HG02798 (cell line): ENCODE measurements at regions not wholly inside any gene's neighbourhood (a gene's known extent, or its start where the extent isn't known, plus 50 kb on each side); places are given as distances from the start of the nearest gene placed in this dataset.

Source experiments
- ATAC-seq: cut with Tn5 transposase; IDR thresholded peaks from one replicate; pipeline ENCODE4 v1.9.1; 2021; ENCODE audit warnings: mild to moderate bottlenecking; ENCODE audit not compliant: unreplicated experiment, poor library complexity

DNA sequence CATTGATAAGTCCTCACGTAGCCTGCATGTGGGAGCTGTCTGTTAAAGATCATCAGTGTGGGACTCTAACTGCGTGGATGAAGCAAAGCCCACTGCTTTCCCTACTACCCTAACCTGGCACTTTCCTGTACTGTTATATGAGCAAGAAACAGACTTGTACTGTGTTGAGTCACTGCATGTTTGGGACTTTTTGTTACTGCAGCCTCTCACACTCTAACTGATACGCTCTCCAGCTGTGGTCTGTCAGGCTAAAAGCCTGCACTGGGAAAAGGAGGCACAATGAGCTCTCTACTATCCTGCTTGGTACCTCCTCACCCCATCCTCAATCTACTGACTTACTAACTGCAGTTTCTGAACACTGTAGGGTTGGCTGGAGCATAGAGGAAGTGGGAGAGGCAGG is 93.7 kb upstream of the PLET1 start:
- ATAC-seq: no peak

DNA sequence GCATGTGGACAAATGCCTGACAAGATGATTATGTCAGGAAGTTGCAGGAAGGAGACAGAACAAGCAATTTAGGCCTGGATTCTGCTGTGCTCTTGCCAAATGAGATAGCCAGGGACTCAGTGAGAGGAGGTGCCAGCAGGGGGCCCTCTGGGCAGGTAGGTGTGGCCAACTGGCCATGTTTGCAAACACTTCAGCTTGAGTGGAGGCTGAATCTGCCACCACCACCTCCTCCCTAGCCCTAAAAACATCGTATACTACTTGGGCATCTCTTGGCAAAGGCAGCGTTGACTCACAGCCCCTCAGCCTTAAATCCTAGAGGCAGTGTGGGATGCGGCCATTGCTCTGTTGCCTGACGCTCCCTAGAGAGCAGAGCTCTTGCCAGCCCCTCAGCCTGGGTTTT is 95.1 kb upstream of the PLET1 start:
- ATAC-seq: no peak

DNA sequence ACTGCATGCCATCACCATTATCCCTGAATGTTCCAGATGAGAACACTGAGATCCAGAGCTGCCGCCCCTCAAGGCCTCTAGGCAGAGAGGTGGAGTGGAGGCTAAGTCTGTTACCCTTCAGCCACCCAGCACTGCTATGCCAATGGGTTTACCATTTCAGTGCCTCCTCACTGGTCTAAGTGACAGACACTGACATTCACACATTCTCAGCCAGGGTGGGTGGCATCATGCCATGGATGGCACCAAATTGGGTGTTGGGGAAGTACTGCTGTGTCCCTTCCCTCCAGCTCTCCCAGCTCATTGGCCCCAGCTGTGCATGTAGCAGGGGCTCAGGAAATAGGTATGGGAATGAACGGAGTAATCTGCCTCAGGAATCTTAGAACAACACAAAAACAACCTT is 96.8 kb upstream of the PLET1 start:
- ATAC-seq: no peak

DNA sequence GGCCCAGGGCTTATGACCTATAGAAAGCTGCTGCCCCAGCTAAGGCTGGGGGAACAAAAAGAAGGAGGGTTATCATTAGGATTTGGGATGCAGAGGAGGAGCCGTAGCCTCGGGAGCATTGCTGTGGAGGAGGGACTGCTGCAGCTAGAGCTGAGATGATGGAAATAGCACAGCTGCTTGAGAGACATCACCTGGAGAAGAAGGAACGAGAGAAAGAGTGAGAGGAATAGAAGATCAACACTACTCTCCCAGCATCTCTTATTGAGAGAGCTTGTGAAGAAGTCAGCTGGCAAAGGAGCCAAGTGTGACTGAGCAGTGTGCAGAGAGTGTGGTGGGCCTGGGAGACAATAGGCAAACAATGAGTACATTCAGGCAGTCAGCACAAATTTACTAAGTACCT is 100.7 kb upstream of the PLET1 start:
- no peak for ATAC-seq

DNA sequence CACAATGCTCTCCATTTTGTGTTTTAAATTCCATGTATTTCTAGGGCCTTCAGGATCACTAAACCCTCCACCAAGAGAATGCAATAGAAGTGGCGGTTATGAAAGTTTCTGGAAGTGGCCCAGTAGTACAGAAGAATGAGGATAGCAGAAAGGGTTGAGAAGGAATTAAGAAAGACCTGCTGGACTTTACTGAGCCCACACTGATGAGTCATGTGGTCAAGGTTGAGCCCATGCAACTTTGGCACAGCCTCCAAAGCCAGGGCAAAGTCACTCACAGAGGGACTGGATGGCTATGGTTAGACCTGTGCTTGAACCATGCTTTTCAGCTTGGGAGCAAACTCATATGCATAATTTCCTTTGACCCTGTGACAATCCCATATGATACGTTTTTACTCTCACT is 102.9 kb upstream of the PLET1 start:
- ATAC-seq: no peak

DNA sequence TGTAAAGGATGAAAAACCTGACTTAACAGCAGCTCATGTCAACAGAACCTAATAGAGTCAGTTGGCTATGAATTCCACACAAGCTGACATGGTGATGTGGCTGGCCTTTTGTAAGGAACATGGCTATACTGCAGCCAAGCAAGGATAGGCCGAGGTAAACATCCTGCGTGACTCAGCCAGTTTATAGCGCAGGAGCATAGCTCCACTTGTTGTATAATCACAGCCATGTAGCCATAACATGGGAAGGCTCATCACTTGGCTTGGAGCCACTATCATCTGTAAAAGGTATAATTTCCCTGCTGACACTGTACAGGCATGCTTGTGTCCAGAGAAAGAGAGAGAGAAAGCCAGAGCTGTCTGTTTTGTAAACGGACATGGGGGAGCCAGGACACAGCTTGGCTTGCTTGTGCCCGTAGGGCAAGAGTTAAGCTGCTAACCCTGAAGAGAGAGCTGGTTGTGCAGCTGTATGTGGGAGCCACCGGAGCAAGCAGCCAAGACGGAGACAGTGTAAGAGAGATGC is 104.4 kb upstream of the PLET1 start:
- no peak for ATAC-seq

DNA sequence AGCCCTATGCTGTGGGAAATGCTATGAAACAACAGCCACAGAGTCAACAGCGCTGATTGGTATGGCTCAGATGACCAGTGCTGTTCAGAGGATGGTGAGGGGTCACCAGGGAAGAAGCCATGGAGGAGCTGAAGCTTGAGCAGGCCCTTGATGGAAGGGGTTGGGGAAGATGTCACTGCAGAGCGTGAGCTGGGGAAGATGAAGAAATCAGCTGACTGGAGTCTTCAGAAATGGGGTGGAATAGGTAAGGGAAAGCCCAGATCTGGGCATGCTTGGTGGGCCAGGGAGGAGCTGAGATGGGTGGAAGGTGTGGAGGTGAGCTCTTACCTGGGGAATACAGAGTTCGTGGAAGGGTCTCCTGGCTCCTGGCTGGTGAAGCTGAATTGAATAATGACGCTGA is 105.4 kb upstream of the PLET1 start:
- ATAC-seq: no peak

DNA sequence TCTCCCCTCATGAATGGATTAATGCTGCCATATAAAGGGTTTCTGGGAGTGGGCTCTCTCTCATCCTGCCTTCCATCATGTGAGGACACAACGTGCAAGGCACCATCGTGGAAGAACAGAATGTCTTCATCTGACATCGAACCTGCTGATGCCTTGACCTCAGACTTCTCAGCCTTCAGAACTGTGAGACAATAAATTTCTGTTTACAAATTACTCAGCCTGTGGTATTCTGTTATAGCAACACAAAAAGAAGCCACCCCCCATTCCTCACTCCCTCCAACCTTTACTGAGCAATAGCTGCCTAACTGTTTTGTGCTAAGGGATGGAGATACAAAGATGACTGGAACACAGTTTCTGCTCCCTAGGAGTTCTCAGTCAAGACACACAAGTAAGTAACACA is 106.1 kb upstream of the PLET1 start:
- ATAC-seq: no peak

DNA sequence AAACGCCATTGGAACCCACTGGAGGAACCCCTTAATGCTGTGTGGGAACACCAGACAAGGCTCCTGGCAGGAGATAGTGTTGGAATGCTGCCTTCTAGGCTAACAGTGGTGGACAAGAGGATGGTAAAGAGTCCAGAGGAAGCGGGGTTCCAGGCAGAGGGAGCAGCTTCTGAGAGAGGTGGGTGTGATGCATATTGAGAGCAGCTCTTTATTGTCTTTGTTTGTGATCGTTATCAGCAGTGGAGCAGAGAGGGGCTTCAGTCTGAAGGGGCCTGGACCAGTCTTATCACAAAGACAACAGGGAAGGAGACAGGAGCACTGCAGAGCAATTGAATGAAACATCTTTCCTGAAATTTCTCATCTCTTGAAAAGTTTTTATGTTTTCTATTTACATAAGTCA is 106.8 kb upstream of the PLET1 start:
- no peak for ATAC-seq

DNA sequence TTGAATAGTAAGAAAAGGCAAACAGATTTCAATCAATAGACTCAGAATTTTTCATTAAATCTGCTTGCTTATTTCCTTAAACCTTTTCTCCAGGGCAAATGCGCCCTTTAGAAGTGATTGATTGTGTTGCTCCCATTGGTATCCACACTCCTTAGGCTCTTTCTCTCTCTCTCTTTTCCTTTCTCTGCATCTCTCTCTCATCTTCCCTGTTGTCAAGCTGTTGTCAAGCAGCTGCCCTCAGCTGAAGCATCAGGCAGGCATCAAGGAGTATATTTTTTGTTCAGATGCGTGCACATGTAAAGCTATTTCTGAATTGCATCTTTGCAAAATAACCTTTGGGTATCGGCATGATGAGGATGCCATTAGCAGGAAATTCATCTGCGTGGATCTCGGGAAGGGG is 107.2 kb upstream of the PLET1 start:
- ATAC-seq: no peak

DNA sequence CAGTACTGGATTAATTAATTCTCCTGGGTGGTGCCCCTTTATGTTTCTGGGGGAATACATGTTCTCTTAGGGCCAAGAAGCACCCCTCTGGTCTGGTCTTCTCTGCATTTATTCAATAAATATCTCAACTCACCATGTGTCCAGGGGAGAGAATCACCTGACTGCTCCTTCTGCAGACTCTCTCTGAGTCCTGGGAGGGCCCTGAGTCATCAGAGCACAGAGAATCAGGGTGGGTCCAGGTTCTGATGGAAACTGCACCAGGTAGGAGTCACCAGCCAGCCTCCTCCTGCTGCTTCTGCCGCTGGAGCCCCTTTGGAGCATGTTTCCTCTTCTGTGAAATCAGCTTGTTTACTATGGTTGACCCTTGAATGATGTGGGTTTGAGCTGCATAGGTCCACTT is 107.7 kb upstream of the PLET1 start:
- no peak for ATAC-seq

DNA sequence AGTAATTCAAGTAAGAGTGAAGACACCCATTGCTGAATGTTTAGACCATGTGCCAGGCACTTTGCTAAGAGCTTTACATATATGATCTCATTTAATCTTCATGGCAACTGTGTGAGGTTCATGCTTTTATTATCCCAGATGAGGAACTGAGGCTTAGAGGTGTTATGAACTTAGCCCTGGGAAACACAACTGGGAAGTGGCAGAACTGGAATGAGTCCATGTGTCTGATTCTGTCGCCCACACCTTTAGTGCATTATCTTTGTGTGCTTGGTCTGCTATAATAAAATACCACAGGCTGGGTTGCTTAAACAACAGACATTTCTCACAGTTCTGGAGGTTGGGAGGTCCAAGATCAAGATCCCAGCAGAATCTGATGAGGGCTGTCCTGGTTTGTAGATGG is 108.7 kb upstream of the PLET1 start:
- no peak for ATAC-seq

DNA sequence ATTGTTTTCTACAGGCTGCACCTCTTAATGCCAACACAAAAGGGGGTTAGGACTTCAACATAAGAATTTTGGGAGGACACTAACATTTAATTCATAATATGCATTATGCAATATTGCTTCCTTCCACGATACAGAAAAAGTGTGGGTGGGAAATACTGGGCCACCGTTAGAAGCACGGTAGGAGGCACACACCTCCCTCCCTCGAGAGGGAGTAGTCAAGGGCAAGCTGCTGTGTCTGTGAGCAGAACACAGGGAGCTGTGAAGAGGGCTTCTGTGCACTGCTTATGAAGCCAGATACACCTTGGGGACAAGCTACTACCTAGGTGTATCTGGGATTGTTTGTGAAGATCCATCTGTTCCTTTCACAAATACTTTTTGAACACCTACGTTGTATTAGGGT is 109.3 kb upstream of the PLET1 start:
- no peak for ATAC-seq

DNA sequence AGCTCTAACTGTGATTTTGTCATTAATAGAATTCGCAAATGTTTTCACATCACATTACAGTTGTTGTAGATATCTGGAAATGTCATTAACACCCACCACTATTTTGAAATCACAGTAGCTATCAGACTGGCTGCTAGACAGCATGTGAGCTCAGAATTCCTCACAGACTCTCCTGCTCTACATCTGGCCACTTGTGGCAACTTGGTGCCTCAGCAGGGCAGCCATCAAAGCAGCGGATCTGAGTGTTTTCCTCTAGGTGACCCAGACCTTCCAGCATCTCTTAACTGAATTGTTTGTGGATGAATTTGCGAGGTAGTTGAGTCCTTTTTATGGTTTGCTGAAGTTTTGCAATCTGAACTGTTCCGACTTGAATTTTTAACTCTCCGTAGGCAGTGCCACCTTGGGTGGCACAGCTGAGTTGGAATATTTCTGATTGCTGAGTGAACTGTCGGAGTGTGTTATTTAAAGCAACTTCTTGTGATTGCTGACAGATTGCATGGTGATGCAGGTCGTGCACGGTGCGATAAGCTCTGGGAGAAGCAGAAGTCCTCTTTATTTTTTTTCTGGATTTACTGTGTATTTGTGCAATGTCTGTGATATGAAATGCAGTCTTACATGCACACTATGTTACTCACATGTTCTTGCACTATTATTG is 114.0 kb upstream of the PLET1 start:
- ATAC-seq: no peak

DNA sequence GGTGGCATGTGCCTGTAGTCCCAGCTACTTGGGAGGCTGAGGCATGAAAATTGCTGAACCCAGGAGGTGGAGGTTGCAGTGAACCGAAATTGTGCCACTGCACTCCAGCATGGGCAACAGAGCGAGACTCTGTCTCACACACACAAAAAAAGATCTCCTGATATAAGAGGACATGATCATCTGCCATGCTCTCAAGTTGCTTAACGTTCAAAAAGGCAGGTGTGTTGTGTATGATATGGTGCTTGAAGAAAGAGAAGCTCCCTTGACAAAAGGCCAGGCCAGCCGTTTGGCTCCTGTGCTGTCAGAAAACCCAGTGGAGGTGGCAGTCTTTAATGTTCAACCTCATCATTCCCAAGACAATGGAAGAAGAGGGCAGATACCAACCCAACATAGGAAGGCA is 117.3 kb upstream of the PLET1 start:
- ATAC-seq: no peak

DNA sequence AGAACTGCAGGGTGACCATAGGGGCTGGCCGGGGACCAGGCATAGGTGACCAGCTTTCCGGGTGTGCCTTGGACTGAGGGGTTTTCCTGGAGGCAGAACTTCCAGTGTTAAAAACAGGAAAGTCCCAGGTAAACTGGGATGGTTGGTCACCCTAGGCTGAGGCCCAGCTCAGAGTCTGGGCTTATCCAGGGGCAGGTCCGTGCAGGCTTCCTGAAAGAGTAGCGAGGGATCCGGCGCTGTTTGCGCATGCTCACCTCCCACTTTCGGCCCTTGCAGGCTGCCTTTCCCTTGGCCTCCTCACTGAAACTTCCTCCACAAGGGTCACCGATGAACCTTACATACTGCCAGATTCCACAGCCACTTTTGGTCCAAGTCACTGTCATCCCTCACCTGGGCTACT is 119.8 kb upstream of the PLET1 start:
- no peak for ATAC-seq

DNA sequence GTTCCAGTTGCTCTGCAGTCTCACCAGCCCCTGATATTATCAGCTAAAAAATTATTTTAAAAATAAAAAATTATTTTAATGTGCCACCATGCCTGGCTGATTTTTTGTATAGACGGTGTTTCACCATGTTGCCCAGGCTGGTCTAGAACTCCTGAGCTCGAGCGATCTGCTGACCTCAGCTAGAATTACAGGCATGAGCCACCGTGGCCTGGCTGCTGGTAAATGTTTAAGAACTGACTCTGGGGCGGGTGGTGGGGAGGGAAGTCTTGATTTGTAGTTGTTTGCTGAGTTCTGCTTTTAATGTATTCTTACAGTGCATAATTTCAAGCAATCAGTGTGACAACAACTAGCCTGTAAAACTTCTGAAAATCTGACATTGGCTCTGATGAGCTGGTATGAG is 120.9 kb upstream of the PLET1 start:
- ATAC-seq: no peak

DNA sequence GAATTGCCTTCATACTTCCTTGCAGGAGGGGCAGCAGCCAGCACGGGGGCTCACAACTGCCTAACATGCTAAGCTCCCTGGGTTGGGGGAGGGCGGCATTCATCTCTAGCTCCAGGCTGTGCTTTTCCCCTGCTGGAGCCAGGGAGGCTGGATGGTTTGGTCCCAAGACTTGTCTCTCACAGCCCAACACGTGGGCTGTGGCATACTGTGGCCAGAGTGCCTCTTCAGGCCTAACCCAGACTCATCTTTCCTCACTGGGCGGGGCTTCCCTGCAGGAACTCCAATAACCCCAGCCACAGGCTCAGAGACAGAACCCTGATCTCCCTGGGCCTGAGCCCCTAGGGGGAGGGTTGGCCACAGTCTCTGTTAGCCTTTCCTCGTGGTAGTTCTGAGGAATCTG is 121.9 kb upstream of the PLET1 start:
- ATAC-seq: no peak

DNA sequence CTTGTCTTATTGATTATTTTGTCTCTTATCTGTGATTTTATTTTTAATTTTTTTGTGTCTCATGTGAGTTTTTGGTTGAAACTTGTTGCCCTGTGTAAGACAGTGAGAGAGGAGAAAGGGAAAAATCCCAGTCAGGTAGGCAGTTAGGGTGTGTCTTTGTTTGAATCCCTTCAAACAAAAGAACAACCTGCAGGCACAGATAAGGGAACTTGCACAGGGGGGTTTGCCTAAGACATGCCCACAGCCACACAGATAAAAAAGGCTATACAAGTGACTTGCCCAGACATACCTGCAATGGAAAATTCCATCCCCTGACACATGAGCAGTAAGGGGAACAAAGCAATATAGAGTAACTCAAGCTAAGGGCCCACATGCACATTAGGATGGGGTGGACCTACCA is 127.8 kb upstream of the PLET1 start:
- ATAC-seq: no peak

DNA sequence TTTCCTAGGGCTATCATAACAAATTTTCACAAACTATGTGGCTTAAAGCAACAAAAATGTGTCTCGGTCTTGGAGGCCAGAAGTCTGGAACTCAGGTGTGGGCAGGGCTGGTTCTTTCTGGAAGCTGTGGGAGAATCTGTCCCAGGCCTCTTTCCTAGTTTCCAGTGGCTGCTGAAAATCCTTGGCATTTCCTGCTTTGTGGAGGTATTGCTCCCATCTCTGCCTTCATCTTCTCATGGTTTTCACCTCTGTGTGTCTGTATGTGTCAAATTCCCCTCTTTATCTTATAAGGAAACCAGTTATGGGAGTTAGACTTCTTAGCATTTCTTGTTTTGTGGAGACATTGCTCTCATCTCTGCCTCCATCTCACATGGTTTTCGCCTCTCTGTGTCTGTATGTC is 130.4 kb upstream of the PLET1 start:
- no peak for ATAC-seq

DNA sequence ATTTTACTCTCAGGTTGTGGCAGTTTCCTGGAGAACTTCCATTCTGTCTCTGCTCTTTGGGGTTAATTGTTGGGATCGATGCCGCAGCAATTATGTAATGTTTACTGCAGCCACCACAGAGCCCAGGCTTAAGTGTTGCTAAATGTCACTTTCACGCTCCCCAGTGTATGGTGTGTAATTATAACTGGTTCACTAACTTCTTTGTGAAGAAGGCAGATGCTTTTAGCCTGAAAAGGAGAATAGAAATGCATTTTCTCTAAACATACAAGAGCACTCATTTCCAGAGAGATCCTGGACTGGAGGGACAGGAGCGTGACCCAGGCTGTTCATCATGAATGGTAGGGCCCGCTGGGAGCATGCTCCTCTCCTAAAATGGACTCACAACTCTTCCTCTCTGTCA is 132.2 kb upstream of the PLET1 start:
- ATAC-seq: no peak

DNA sequence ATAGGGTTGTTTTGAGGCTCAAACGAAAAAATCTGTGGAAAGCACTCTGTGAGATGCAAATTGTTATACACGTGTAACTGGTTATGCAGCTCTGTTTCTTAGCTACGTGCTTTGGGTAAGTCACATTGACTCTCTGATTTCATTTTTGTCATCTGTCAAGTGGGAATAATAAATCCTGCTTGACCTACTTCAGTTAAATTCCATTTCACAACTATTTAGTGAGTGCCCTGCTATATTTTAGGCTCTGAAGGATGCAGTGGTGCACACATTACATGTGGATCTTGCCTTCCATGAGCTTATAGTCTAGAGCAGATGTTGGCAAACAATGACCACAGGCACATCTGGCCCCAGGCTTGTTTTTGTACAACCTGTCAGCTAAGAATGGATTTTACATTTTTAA is 133.6 kb upstream of the PLET1 start:
- no peak for ATAC-seq

DNA sequence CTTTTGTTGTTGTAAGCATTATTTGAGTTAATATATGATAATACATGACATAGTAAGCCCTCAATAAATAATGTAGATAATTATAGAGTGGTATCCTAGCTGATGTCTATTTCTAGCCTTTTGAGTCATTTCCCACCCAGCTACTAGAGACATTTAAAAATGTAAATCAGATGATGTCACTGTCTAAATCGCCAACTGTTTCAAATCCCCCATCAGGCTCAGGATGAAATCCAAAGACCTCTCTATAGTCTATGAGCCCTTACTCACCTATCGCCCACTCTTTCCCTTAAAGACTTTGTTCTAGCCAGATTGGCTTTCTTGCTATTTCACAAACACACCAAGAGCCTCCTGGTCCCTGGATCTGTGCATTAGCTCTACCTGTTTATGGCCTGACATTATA is 135.4 kb upstream of the PLET1 start:
- no peak for ATAC-seq
